ENCODE measurements at regions not wholly inside any gene's neighbourhood (a gene's known extent, or its start where the extent isn't known, plus 50 kb on each side); places are given as distances from the start of the nearest gene placed in this dataset.

DNA sequence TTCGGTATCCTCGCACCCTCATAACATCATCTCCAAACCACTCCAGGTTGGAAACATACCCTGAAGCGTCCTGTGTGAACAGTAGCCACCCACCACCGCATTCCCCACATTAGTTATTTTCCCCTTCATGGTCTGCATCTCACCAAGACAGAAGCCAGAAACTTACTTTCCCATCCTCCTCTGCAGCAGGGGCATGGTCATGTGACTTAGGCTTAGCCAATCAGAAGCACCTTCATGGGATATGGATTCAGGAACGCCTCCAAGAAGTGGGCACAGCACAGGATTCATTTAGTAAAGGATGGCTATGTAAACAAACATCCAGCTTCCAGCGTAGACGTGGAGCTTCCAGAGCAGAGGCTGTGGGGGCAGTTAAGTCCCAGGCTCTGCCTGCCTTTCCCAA lies 130.3 kb downstream of the AXIN2 start (continued):
- TF ChIP-seq ZNF462 (CRISPR knock-in tag; IDR thresholded peaks at IDR 0.05), result no peak
- TF ChIP-seq, protein P1, sequence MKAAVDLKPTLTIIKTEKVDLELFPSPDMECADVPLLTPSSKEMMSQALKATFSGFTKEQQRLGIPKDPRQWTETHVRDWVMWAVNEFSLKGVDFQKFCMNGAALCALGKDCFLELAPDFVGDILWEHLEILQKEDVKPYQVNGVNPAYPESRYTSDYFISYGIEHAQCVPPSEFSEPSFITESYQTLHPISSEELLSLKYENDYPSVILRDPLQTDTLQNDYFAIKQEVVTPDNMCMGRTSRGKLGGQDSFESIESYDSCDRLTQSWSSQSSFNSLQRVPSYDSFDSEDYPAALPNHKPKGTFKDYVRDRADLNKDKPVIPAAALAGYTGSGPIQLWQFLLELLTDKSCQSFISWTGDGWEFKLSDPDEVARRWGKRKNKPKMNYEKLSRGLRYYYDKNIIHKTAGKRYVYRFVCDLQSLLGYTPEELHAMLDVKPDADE (IDR thresholded peaks at IDR 0.05), result no peak
- no peak for TF ChIP-seq STAT1 (IDR thresholded peaks at IDR 0.05; ENCODE audit: unreplicated experiment)

- Histone ChIP-seq H3K4me2 (no peak overlapping the region), H3K27me3 (ENCODE audit: insufficient read depth) (no peaks in the 10 kb centered on the region), H3K36me3 (ENCODE audit: insufficient read depth) (no peaks in the 10 kb centered on the region), H3F3A (replicated peaks; ENCODE audit: low read depth) (no peaks in the 10 kb centered on the region), H2AFZ (no peak overlapping the region), H4K20me1 (replicated peaks; ENCODE audit: insufficient read depth) (no peaks in the 10 kb centered on the region), H3K79me2 (replicated peaks; ENCODE audit: insufficient read depth) (no peaks in the 10 kb centered on the region), H3K9me2 (ENCODE audit: insufficient read depth) (no peaks in the 10 kb centered on the region; the same call in 1 of the 2 replicates), H3K4me3 (no peak overlapping the region), H3K4me1 (ENCODE audit: insufficient read depth) (no peaks in the 10 kb centered on the region), H3K27ac (ENCODE audit: low read depth) (no peak overlapping the region)
- Mint-ChIP-seq H3K27ac (no peak overlapping the region), H3K36me3 (ENCODE audit: low read depth) (no peaks in the 10 kb centered on the region; the same call in 2 of the 3 replicates), H3K4me3 (no peak overlapping the region), H3K4me1 (no peaks in the 10 kb centered on the region), H3K27me3 (ENCODE audit: insufficient read depth, low read depth, poor library complexity) (peaks cover 2% of the 10 kb centered on the region), H3K9me3 (peaks cover 20% of the 10 kb centered on the region)
- DNase-seq (ENCODE audit: low spot score) (no peak), ATAC-seq (no peak)
- TF ChIP-seq ZNF331 (CRISPR knock-in tag; IDR thresholded peaks at IDR 0.05; ENCODE audit: low read depth) (no peak), NANOG (IDR thresholded peaks at IDR 0.05; ENCODE audit: borderline replicate concordance) (no peak), ZNF114 (CRISPR knock-in tag; IDR thresholded peaks at IDR 0.05) (no peak), EZH2 (IDR thresholded peaks at IDR 0.05; ENCODE audit: low read depth, unreplicated experiment) (no peak), STAT1 (IDR thresholded peaks at IDR 0.05; ENCODE audit: unreplicated experiment) (no peak), REST (IDR thresholded peaks at IDR 0.05; ENCODE audit: unreplicated experiment) (no peak), POLR2AphosphoS5 (IDR thresholded peaks at IDR 0.05; ENCODE audit: low read depth) (no peak), CREB1 (CRISPR knock-in tag; IDR thresholded peaks at IDR 0.05; ENCODE audit: low read depth) (no peak), JUNB (IDR thresholded peaks at IDR 0.05; ENCODE audit: unreplicated experiment) (no peak)
- TF ChIP-seq, protein P1 (IDR thresholded peaks at IDR 0.05), result no peak
These were observed 131.1 kb downstream of the AXIN2 start for GRCh38 chr17:65430209-65430833.
